HG02798 (cell line): ENCODE measurements at regions not wholly inside any gene's neighbourhood (a gene's known extent, or its start where the extent isn't known, plus 50 kb on each side); places are given as distances from the start of the nearest gene placed in this dataset.
A peak's percentile ranks its signal among the peaks of the same experiment; 100 is the strongest.

Source experiments
- ATAC-seq: cut with Tn5 transposase; IDR thresholded peaks from one replicate; pipeline ENCODE4 v1.9.1; 2021; ENCODE audit warnings: mild to moderate bottlenecking; ENCODE audit not compliant: unreplicated experiment, poor library complexity

- ATAC-seq, result no peak
Observed at GRCh38 chr3:76378789-76379188, 593.4 kb upstream of the ZNF717 start.

- no peak for ATAC-seq
Observed at GRCh38 chr3:76383781-76384180, 598.4 kb upstream of the ZNF717 start.

- ATAC-seq, result no peak
Observed at GRCh38 chr3:76387000-76387399, 601.7 kb upstream of the ZNF717 start.

GRCh38 chr3:76400141-76400540, 614.8 kb upstream of the ZNF717 start:
- ATAC-seq, result no peak

GRCh38 chr3:76402926-76403325, 617.6 kb upstream of the ZNF717 start:
- ATAC-seq, result no peak

GRCh38 chr3:76403556-76403955, 618.2 kb upstream of the ZNF717 start:
- no peak for ATAC-seq

- no peak for ATAC-seq
Observed at GRCh38 chr3:76405196-76405595, 619.8 kb upstream of the ZNF717 start.

- ATAC-seq, result no peak
Observed at GRCh38 chr3:76410762-76411281, 625.5 kb upstream of the ZNF717 start.

- ATAC-seq, result no peak
Observed at GRCh38 chr3:76415384-76415783, 624.5 kb upstream of the ROBO2 start.

- no peak for ATAC-seq
Observed at GRCh38 chr3:76429581-76430177, 610.2 kb upstream of the ROBO2 start.

- ATAC-seq, result no peak
Observed at GRCh38 chr3:76432396-76432795, 607.5 kb upstream of the ROBO2 start.

- no peak for ATAC-seq
Observed at GRCh38 chr3:76436894-76437293, 603.0 kb upstream of the ROBO2 start.

- ATAC-seq, result no peak
Observed at GRCh38 chr3:76438971-76439370, 600.9 kb upstream of the ROBO2 start.

GRCh38 chr3:76442374-76442915, 597.5 kb upstream of the ROBO2 start:
- ATAC-seq, result peak; percentile 48

- no peak for ATAC-seq
Observed at GRCh38 chr3:76456322-76456721, 583.6 kb upstream of the ROBO2 start.

- no peak for ATAC-seq
Observed at GRCh38 chr3:76463501-76463900, 576.4 kb upstream of the ROBO2 start.

- ATAC-seq, result no peak
Observed at GRCh38 chr3:76470285-76470684, 569.6 kb upstream of the ROBO2 start.

- no peak for ATAC-seq
Observed at GRCh38 chr3:76474632-76475031, 565.3 kb upstream of the ROBO2 start.

GRCh38 chr3:76479161-76479650, 560.7 kb upstream of the ROBO2 start:
- ATAC-seq, result no peak

GRCh38 chr3:76482510-76482909, 557.4 kb upstream of the ROBO2 start:
- ATAC-seq, result no peak

- no peak for ATAC-seq
Observed at GRCh38 chr3:76487446-76487845, 552.5 kb upstream of the ROBO2 start.

GRCh38 chr3:76490064-76490463, 549.8 kb upstream of the ROBO2 start:
- no peak for ATAC-seq
